WERI-Rb-1 (cell line): ENCODE measurements at regions not wholly inside any gene's neighbourhood (a gene's known extent, or its start where the extent isn't known, plus 50 kb on each side); places are given as distances from the start of the nearest gene placed in this dataset.

Source experiments
- DNase-seq: peaks from one replicate; pipeline ENCODE4 v3.0.0-alpha.2; 2020
- H3K27ac ChIP-seq: fragments of 250-450 bp; sonication (Bioruptor Pico); 2 replicates; pipeline ENCODE4 v1.5.1; 2020; ENCODE audit warnings: mild to moderate bottlenecking, moderate library complexity
- H3K27me3 ChIP-seq: fragments of 250-450 bp; sonication (Bioruptor Pico); 2 replicates; pipeline ENCODE4 v1.5.1; 2021; ENCODE audit warnings: mild to moderate bottlenecking, low read depth, moderate library complexity; ENCODE audit not compliant: insufficient read depth, severe bottlenecking
- H3K36me3 ChIP-seq: fragments of 250-450 bp; sonication (Bioruptor Pico); 2 replicates; pipeline ENCODE4 v1.5.1; 2020; ENCODE audit warnings: mild to moderate bottlenecking, moderate library complexity
- H3K4me3 ChIP-seq: 2 replicates; pipeline ENCODE4 v1.5.1; 2011; ENCODE audit warnings: low read depth, mild to moderate bottlenecking, control low read depth, low read length
- H3K9me3 ChIP-seq: fragments of 250-450 bp; sonication (Bioruptor Pico); 2 replicates; pipeline ENCODE4 v1.5.1; 2021; ENCODE audit warnings: mild to moderate bottlenecking, moderate library complexity; ENCODE audit not compliant: severe bottlenecking
- CTCF ChIP-seq: IDR thresholded peaks from 2 replicates; pipeline ENCODE4 v1.5.1; 2011; ENCODE audit warnings: low read depth, mild to moderate bottlenecking, control low read depth, inconsistent platforms, low read length

- Histone ChIP-seq H3K9me3 (no peaks in the 10 kb centered on the region), H3K27ac (no peak overlapping the region), H3K36me3 (no peaks in the 10 kb centered on the region), H3K27me3 (no peaks in the 10 kb centered on the region), H3K4me3 (no peak overlapping the region)
- no peak for DNase-seq
- no peak for TF ChIP-seq CTCF
These were observed 112.6 kb downstream of the CDC5L start for GRCh38 chr6:44500074-44500473.

GRCh38 chr6:44503471-44503870, 116.0 kb downstream of the CDC5L start:
- no peak overlapping the region for H3K27ac ChIP-seq
- no peaks in the 10 kb centered on the region for H3K27me3 ChIP-seq
- no peak for DNase-seq
- H3K9me3 ChIP-seq: no peaks in the 10 kb centered on the region
- H3K4me3 ChIP-seq: no peak overlapping the region
- no peaks in the 10 kb centered on the region for H3K36me3 ChIP-seq
- TF ChIP-seq CTCF: no peak

- DNase-seq: no peak
- H3K27me3 ChIP-seq: no peaks in the 10 kb centered on the region
- H3K36me3 ChIP-seq: no peaks in the 10 kb centered on the region
- no peak overlapping the region for H3K27ac ChIP-seq
- no peaks in the 10 kb centered on the region for H3K9me3 ChIP-seq
- H3K4me3 ChIP-seq: no peak overlapping the region
- no peak for TF ChIP-seq CTCF
These were observed 116.8 kb downstream of the CDC5L start for GRCh38 chr6:44504301-44504791.

GRCh38 chr6:44505751-44506150, 118.2 kb downstream of the CDC5L start:
- Histone ChIP-seq H3K27ac (no peak overlapping the region), H3K4me3 (no peak overlapping the region), H3K36me3 (no peaks in the 10 kb centered on the region), H3K27me3 (no peaks in the 10 kb centered on the region), H3K9me3 (no peaks in the 10 kb centered on the region)
- TF ChIP-seq CTCF: no peak
- DNase-seq: no peak

GRCh38 chr6:44507014-44507413, 119.5 kb downstream of the CDC5L start:
- DNase-seq: no peak
- no peak for TF ChIP-seq CTCF
- Histone ChIP-seq H3K27ac (no peak overlapping the region), H3K4me3 (no peak overlapping the region), H3K27me3 (no peaks in the 10 kb centered on the region), H3K36me3 (no peaks in the 10 kb centered on the region), H3K9me3 (no peaks in the 10 kb centered on the region)

- TF ChIP-seq CTCF: no peak
- no peak for DNase-seq
- no peaks in the 10 kb centered on the region for H3K27me3 ChIP-seq
- no peak overlapping the region for H3K4me3 ChIP-seq
- no peaks in the 10 kb centered on the region for H3K9me3 ChIP-seq
- H3K36me3 ChIP-seq: no peaks in the 10 kb centered on the region
- no peak overlapping the region for H3K27ac ChIP-seq
These were observed 121.1 kb downstream of the CDC5L start for GRCh38 chr6:44508646-44509045.
